Hindlimb muscle (tissue), 1 donor: ENCODE measurements at regions not wholly inside any gene's neighbourhood (a gene's known extent, or its start where the extent isn't known, plus 50 kb on each side); places are given as distances from the start of the nearest gene placed in this dataset.

Experiments used
- DNase-seq: peaks from one replicate; pipeline ENCODE4 v3.0.0-alpha.2; 2013

DNA sequence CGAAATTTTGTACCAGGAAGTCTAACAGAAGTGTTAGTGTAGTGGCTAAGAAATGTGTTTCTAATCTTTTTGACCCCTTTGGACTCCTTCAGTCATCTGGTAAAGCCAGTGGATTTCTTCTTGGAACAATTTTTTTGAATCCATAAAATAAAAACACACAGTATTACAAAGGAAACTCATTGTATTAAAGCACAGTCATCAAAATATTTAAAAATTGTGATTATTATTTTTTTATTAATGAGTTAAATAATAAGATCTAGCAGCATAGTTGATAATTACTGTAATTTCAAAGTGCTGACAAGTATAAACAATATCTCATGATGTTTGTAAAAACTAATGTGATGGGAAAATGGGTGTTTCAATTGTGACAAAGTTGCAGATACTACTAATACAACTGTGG is 72.2 kb upstream of the LRRC3B start:
- DNase-seq: no peak

- DNase-seq: no peak
These were observed 65.9 kb upstream of the LRRC3B start for GRCh38 chr3:26556637-26557036.

GRCh38 chr3:26558257-26558656 is 64.3 kb upstream of the LRRC3B start:
- no peak for DNase-seq

GRCh38 chr3:26559227-26559626 is 63.3 kb upstream of the LRRC3B start:
- no peak for DNase-seq

- no peak for DNase-seq
These were observed 62.5 kb upstream of the LRRC3B start for GRCh38 chr3:26560081-26560480.

DNA sequence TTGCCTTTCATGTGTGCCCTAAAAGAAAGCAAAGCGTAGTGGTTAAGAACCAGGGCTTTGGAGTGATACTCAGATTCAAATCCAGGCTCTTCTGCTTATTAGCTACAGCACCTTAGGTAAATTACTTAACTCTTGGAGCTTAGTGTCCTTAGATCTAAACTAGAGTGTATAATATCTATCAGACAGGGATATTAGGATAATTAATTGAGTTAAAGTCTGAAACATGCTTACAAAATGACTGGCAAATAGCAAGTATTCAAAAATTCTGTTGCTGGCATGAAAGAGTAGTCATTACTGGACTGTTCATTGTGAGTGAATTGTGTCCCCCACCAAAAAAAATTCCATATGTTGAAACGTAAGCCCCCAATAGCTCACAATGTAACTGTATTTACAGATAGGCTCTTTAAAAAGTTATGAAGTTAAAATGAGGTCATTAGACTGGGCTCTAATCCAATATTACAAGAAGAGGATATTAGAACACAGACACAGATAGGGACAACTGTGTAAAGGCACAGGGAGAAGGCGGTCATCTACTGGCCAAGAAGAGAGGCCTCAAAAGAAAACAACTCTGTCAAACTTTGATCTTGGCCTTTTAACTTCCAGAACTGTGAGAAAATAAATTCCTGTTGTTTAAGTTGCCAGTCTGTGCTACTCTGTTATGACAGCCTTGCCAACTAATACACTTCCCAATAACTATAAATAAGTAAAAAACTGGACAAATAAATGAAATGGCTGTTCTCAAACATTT is 60.4 kb upstream of the LRRC3B start:
- DNase-seq: no peak
